LHCN-M2 (cell line): ENCODE measurements at regions not wholly inside any gene's neighbourhood (a gene's known extent, or its start where the extent isn't known, plus 50 kb on each side); places are given as distances from the start of the nearest gene placed in this dataset.
"Not testable (repeated sequence)": the region's sequence is repeated elsewhere in the genome, so short reads cannot be mapped to it uniquely, and the experiment has no call there.

ENCODE experiments used
- DNase-seq: peaks from one replicate; pipeline ENCODE4 v3.0.0-alpha.2; 2012; ENCODE audit warnings: low read depth

- DNase-seq: no peak
Observed at GRCh38 chr18:27581296-27581904, 396.3 kb upstream of the CHST9 start.

- DNase-seq: no peak
Observed at GRCh38 chr18:27579364-27579763, 394.3 kb upstream of the CHST9 start.

- no peak for DNase-seq
Observed at GRCh38 chr18:27577752-27578151, 392.6 kb upstream of the CHST9 start.

- DNase-seq: no peak
Observed at GRCh38 chr18:27577265-27577664, 392.2 kb upstream of the CHST9 start.

- DNase-seq: no peak
Observed at GRCh38 chr18:27567434-27567833, 382.3 kb upstream of the CHST9 start.

- no peak for DNase-seq
Observed at GRCh38 chr18:27564066-27564465, 379.0 kb upstream of the CHST9 start.

- DNase-seq: no peak
Observed at GRCh38 chr18:27558388-27559155, 373.5 kb upstream of the CHST9 start.

GRCh38 chr18:27556741-27557140 is 371.6 kb upstream of the CHST9 start:
- no peak for DNase-seq

GRCh38 chr18:27549335-27550039 is 364.4 kb upstream of the CHST9 start:
- DNase-seq: no peak

- no peak for DNase-seq
Observed at GRCh38 chr18:27546991-27547390, 361.9 kb upstream of the CHST9 start.

GRCh38 chr18:27544206-27544605 is 359.1 kb upstream of the CHST9 start:
- DNase-seq: no peak

GRCh38 chr18:27541293-27541692 is 356.2 kb upstream of the CHST9 start:
- no peak for DNase-seq

GRCh38 chr18:27540111-27540510 is 355.0 kb upstream of the CHST9 start:
- DNase-seq: no peak

GRCh38 chr18:27528925-27529521 is 343.9 kb upstream of the CHST9 start:
- DNase-seq: no peak

GRCh38 chr18:27527856-27528255 is 342.7 kb upstream of the CHST9 start:
- DNase-seq: no peak

- no peak for DNase-seq
Observed at GRCh38 chr18:27520401-27520800, 335.3 kb upstream of the CHST9 start.

GRCh38 chr18:27510036-27510633 is 325.0 kb upstream of the CHST9 start:
- DNase-seq: not testable (repeated sequence)

- no peak for DNase-seq
Observed at GRCh38 chr18:27501671-27502070, 316.6 kb upstream of the CHST9 start.

GRCh38 chr18:27500531-27500930 is 315.4 kb upstream of the CHST9 start:
- DNase-seq: no peak

- no peak for DNase-seq
Observed at GRCh38 chr18:27497246-27497645, 312.1 kb upstream of the CHST9 start.

GRCh38 chr18:27493182-27493581 is 308.1 kb upstream of the CHST9 start:
- no peak for DNase-seq

- no peak for DNase-seq
Observed at GRCh38 chr18:27491772-27492171, 306.7 kb upstream of the CHST9 start.
